HG02759 (cell line): ENCODE measurements at regions not wholly inside any gene's neighbourhood (a gene's known extent, or its start where the extent isn't known, plus 50 kb on each side); places are given as distances from the start of the nearest gene placed in this dataset.

Experiments
- ATAC-seq: cut with Tn5 transposase; IDR thresholded peaks from one replicate; pipeline ENCODE4 v1.9.1; 2021; ENCODE audit warnings: mild to moderate bottlenecking, moderate library complexity; ENCODE audit not compliant: unreplicated experiment

- no peak for ATAC-seq
Measured at GRCh38 chr12:91347481-91348214, 165.0 kb upstream of the DCN start.

GRCh38 chr12:91346827-91347226, 164.2 kb upstream of the DCN start:
- ATAC-seq: no peak

GRCh38 chr12:91344408-91344807, 161.8 kb upstream of the DCN start:
- ATAC-seq: no peak

- ATAC-seq: no peak
Measured at GRCh38 chr12:91343010-91343409, 160.4 kb upstream of the DCN start.

GRCh38 chr12:91339106-91339505, 156.5 kb upstream of the DCN start:
- no peak for ATAC-seq

GRCh38 chr12:91335699-91336098, 153.1 kb upstream of the DCN start:
- ATAC-seq: no peak

GRCh38 chr12:91333966-91334365, 151.3 kb upstream of the DCN start:
- no peak for ATAC-seq

GRCh38 chr12:91332302-91332701, 149.7 kb upstream of the DCN start:
- no peak for ATAC-seq

- no peak for ATAC-seq
Measured at GRCh38 chr12:91331371-91331770, 148.8 kb upstream of the DCN start.

GRCh38 chr12:91328451-91328850, 145.8 kb upstream of the DCN start:
- no peak for ATAC-seq

GRCh38 chr12:91327889-91328288, 145.3 kb upstream of the DCN start:
- ATAC-seq: no peak

- no peak for ATAC-seq
Measured at GRCh38 chr12:91327131-91327530, 144.5 kb upstream of the DCN start.

GRCh38 chr12:91326058-91327027, 143.7 kb upstream of the DCN start:
- no peak for ATAC-seq

- ATAC-seq: no peak
Measured at GRCh38 chr12:91320999-91321398, 138.4 kb upstream of the DCN start.

- no peak for ATAC-seq
Measured at GRCh38 chr12:91319071-91319760, 136.6 kb upstream of the DCN start.

- no peak for ATAC-seq
Measured at GRCh38 chr12:91317306-91317705, 134.7 kb upstream of the DCN start.

- no peak for ATAC-seq
Measured at GRCh38 chr12:91316907-91317269, 134.3 kb upstream of the DCN start.

GRCh38 chr12:91316161-91316906, 133.7 kb upstream of the DCN start:
- ATAC-seq: no peak

GRCh38 chr12:91311081-91311480, 128.5 kb upstream of the DCN start:
- no peak for ATAC-seq

- ATAC-seq: no peak
Measured at GRCh38 chr12:91309450-91309849, 126.8 kb upstream of the DCN start.
